GM23338 (cell line): ENCODE measurements at regions not wholly inside any gene's neighbourhood (a gene's known extent, or its start where the extent isn't known, plus 50 kb on each side); places are given as distances from the start of the nearest gene placed in this dataset.

ENCODE experiments used
- ATAC-seq: fragments of 200-7000 bp; cut with Tn5 transposase; 3 replicates; pipeline ENCODE4 v1.9.1; 2020
- DNase-seq: peaks from one replicate; pipeline ENCODE4 v3.0.0-alpha.2; 2015; ENCODE audit warnings: low spot score
- H2AFZ ChIP-seq: fragments of 200-600 bp; sonication (generic); 2 replicates; pipeline ENCODE4 v1.8.0; 2016; ENCODE audit warnings: antibody characterized with exemption, mild to moderate bottlenecking, moderate library complexity
- H3F3A ChIP-seq: fragments of 200-600 bp; sonication (generic); replicated peaks from 2 replicates; pipeline ENCODE4 v1.8.0; 2017; ENCODE audit warnings: antibody characterized with exemption, mixed run types, low read depth
- H3K27ac ChIP-seq: fragments of 200-600 bp; sonication (generic); 2 replicates; pipeline ENCODE4 v1.6.1; 2016; ENCODE audit warnings: low read depth
- H3K27me3 ChIP-seq: fragments of 200-600 bp; sonication (generic); 2 replicates; pipeline ENCODE4 v1.8.0; 2016; ENCODE audit warnings: mild to moderate bottlenecking, mixed run types, moderate library complexity; ENCODE audit not compliant: insufficient read depth
- H3K36me3 ChIP-seq: fragments of 200-600 bp; sonication (generic); 2 replicates; pipeline ENCODE4 v1.8.0; 2016; ENCODE audit warnings: mild to moderate bottlenecking; ENCODE audit not compliant: insufficient read depth
- H3K4me1 ChIP-seq: fragments of 200-600 bp; sonication (generic); 2 replicates; pipeline ENCODE4 v1.8.0; 2016; ENCODE audit warnings: mild to moderate bottlenecking, moderate library complexity; ENCODE audit not compliant: insufficient read depth
- H3K4me2 ChIP-seq: fragments of 200-600 bp; sonication (generic); 2 replicates; pipeline ENCODE4 v1.7.1; 2017; ENCODE audit warnings: mixed run types
- H3K4me3 ChIP-seq: fragments of 200-600 bp; sonication (generic); 2 replicates; pipeline ENCODE4 v1.6.1; 2016; ENCODE audit warnings: mixed run types
- H3K79me2 ChIP-seq: fragments of 200-600 bp; sonication (generic); replicated peaks from 2 replicates; pipeline ENCODE4 v1.8.0; 2017; ENCODE audit warnings: mild to moderate bottlenecking; ENCODE audit not compliant: insufficient read depth
- H3K9me2 ChIP-seq: fragments of 200-600 bp; sonication (generic); 2 replicates; pipeline ENCODE4 v1.8.0; 2017; ENCODE audit not compliant: insufficient read depth
- H4K20me1 ChIP-seq: fragments of 200-600 bp; sonication (generic); replicated peaks from 2 replicates; pipeline ENCODE4 v1.8.0; 2017; ENCODE audit warnings: mild to moderate bottlenecking; ENCODE audit not compliant: insufficient read depth
- H3K27ac Mint-ChIP-seq: 2 replicates; pipeline ENCODE4 v1.8.0; 2020; ENCODE audit warnings: inconsistent platforms, mild to moderate bottlenecking, moderate library complexity, mixed read lengths
- H3K27me3 Mint-ChIP-seq: 3 replicates; pipeline ENCODE4 v1.8.0; 2022; ENCODE audit warnings: low read depth, mild to moderate bottlenecking, moderate library complexity, mixed read lengths, inconsistent platforms; ENCODE audit not compliant: insufficient read depth, poor library complexity
- H3K36me3 Mint-ChIP-seq: 3 replicates; pipeline ENCODE4 v1.8.0; 2021; ENCODE audit warnings: low read depth, mild to moderate bottlenecking, inconsistent platforms, moderate library complexity, mixed read lengths
- H3K4me1 Mint-ChIP-seq: 3 replicates; pipeline ENCODE4 v1.8.0; 2020; ENCODE audit warnings: mild to moderate bottlenecking, inconsistent platforms, mixed read lengths
- H3K4me3 Mint-ChIP-seq: 3 replicates; pipeline ENCODE4 v1.8.0; 2021; ENCODE audit warnings: moderate library complexity, mild to moderate bottlenecking, inconsistent platforms, mixed read lengths
- H3K9me3 Mint-ChIP-seq: 3 replicates; pipeline ENCODE4 v1.8.0; 2020; ENCODE audit warnings: moderate library complexity, mild to moderate bottlenecking, inconsistent platforms, mixed read lengths
- CREB1 ChIP-seq: fragments of 250-450 bp; sonication (Bioruptor Pico); IDR thresholded peaks from 2 replicates; pipeline ENCODE4 v1.5.0; 2020; ENCODE audit warnings: low read depth, mild to moderate bottlenecking, moderate library complexity
- EZH2 ChIP-seq: fragments of 200-600 bp; sonication (generic); IDR thresholded peaks from one replicate; pipeline ENCODE4 v1.8.0; 2017; ENCODE audit warnings: antibody characterized with exemption, mild to moderate bottlenecking, low read depth; ENCODE audit not compliant: unreplicated experiment
- EZH2phosphoT487 ChIP-seq: fragments of 200-600 bp; sonication (generic); IDR thresholded peaks from one replicate; pipeline ENCODE4 v1.8.1; 2018; ENCODE audit warnings: antibody characterized with exemption; ENCODE audit not compliant: unreplicated experiment
- JUNB ChIP-seq: IDR thresholded peaks from one replicate; pipeline ENCODE4 v1.6.1; 2016; ENCODE audit warnings: antibody characterized with exemption; ENCODE audit not compliant: unreplicated experiment
- POLR2AphosphoS5 ChIP-seq: IDR thresholded peaks from 2 replicates; pipeline ENCODE4 v1.6.1; 2016; ENCODE audit warnings: antibody characterized with exemption, low read depth
- STAT1 ChIP-seq: IDR thresholded peaks from one replicate; pipeline ENCODE4 v1.6.1; 2016; ENCODE audit warnings: antibody characterized with exemption; ENCODE audit not compliant: unreplicated experiment
- ZNF114 ChIP-seq: fragments of 250-450 bp; sonication (Bioruptor Pico); IDR thresholded peaks from 2 replicates; pipeline ENCODE4 v1.5.0; 2020; ENCODE audit warnings: mild to moderate bottlenecking, moderate library complexity
- ZNF331 ChIP-seq: fragments of 250-450 bp; sonication (Bioruptor Pico); IDR thresholded peaks from 2 replicates; pipeline ENCODE4 v1.5.0; 2020; ENCODE audit warnings: low read depth, mild to moderate bottlenecking, moderate library complexity
- TF ChIP-seq, protein P1 (sequence below), 2 experiments: fragments of 200-600 bp in 1 of 2; sonication (generic) in 1 of 2; conservative IDR thresholded peaks; 2 replicates each; pipeline versions ENCODE4 v1.5.1 to v1.6.1; 2016 to 2017; ENCODE audit warnings: antibody characterized with exemption in 2 of 2, low read depth in 2 of 2, mild to moderate bottlenecking in 2 of 2, moderate library complexity in 1 of 2
- TF ChIP-seq, protein P2 (sequence below): fragments of 250-450 bp; sonication (Bioruptor Pico); IDR thresholded peaks from 2 replicates; pipeline ENCODE4 v1.5.0; 2020; ENCODE audit warnings: mild to moderate bottlenecking, moderate library complexity

DNA sequence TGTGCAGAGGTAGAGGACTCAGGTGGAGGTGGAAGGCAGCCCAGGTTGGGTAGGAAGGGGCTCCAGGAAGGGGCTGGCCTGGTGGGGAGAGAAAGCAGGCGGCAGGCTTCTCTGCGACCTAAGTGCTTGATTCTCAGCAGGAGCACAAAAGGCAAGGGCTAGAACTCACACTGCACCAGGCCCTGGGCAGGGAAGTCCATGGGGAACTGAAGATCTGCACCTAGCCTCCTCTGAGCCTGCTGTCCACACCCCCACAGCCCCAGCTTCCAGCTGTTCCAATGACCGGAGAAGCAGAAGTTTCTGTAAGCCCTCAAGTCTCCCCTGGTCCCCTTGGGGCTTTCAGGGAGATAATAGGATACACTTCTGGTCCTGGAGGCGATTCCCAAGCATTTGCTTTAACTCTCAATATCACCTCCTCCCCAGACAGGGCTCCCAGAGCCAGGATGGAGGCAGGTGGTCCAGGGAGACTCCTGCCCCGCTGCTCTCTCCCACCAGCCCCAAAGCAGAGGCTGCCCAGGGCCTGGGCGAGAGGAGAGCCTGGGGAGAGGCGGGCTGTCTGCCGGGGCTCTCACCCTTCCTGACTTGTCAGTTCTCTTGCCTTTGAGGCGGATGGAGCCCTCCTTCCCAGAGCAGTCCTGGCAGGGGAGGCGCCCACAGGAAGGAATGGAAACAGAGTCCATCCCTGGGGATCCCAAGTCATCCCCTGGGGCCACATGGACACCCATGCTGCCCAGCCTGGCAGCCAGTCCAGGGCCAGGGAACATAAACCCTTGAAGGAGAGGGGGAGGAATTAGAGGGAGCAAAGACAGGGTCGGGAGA lies 126.0 kb downstream of the RBFOX3 start:
- no peaks in the 10 kb centered on the region for H3K9me2 ChIP-seq
- Mint-ChIP-seq H3K36me3 (no peaks in the 10 kb centered on the region), H3K27me3 (peaks cover 15% of the 10 kb centered on the region), H3K27ac (no peak overlapping the region), H3K4me3 (no peak overlapping the region), H3K4me1 (peaks cover 31% of the 10 kb centered on the region), H3K9me3 (no peaks in the 10 kb centered on the region; the same call in 2 of the 3 replicates)
- H3K36me3 ChIP-seq = no peaks in the 10 kb centered on the region
- TF ChIP-seq, protein P1, sequence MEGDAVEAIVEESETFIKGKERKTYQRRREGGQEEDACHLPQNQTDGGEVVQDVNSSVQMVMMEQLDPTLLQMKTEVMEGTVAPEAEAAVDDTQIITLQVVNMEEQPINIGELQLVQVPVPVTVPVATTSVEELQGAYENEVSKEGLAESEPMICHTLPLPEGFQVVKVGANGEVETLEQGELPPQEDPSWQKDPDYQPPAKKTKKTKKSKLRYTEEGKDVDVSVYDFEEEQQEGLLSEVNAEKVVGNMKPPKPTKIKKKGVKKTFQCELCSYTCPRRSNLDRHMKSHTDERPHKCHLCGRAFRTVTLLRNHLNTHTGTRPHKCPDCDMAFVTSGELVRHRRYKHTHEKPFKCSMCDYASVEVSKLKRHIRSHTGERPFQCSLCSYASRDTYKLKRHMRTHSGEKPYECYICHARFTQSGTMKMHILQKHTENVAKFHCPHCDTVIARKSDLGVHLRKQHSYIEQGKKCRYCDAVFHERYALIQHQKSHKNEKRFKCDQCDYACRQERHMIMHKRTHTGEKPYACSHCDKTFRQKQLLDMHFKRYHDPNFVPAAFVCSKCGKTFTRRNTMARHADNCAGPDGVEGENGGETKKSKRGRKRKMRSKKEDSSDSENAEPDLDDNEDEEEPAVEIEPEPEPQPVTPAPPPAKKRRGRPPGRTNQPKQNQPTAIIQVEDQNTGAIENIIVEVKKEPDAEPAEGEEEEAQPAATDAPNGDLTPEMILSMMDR (conservative IDR thresholded peaks at IDR 0.05; ENCODE audit: low read depth in 2 of 2) = no peak
- TF ChIP-seq STAT1 (no peak), ZNF331 (CRISPR knock-in tag) (no peak), EZH2 (no peak), JUNB (no peak), CREB1 (CRISPR knock-in tag) (no peak), POLR2AphosphoS5 (no peak), EZH2phosphoT487 (no peak), ZNF114 (CRISPR knock-in tag) (no peak)
- TF ChIP-seq, protein P2, sequence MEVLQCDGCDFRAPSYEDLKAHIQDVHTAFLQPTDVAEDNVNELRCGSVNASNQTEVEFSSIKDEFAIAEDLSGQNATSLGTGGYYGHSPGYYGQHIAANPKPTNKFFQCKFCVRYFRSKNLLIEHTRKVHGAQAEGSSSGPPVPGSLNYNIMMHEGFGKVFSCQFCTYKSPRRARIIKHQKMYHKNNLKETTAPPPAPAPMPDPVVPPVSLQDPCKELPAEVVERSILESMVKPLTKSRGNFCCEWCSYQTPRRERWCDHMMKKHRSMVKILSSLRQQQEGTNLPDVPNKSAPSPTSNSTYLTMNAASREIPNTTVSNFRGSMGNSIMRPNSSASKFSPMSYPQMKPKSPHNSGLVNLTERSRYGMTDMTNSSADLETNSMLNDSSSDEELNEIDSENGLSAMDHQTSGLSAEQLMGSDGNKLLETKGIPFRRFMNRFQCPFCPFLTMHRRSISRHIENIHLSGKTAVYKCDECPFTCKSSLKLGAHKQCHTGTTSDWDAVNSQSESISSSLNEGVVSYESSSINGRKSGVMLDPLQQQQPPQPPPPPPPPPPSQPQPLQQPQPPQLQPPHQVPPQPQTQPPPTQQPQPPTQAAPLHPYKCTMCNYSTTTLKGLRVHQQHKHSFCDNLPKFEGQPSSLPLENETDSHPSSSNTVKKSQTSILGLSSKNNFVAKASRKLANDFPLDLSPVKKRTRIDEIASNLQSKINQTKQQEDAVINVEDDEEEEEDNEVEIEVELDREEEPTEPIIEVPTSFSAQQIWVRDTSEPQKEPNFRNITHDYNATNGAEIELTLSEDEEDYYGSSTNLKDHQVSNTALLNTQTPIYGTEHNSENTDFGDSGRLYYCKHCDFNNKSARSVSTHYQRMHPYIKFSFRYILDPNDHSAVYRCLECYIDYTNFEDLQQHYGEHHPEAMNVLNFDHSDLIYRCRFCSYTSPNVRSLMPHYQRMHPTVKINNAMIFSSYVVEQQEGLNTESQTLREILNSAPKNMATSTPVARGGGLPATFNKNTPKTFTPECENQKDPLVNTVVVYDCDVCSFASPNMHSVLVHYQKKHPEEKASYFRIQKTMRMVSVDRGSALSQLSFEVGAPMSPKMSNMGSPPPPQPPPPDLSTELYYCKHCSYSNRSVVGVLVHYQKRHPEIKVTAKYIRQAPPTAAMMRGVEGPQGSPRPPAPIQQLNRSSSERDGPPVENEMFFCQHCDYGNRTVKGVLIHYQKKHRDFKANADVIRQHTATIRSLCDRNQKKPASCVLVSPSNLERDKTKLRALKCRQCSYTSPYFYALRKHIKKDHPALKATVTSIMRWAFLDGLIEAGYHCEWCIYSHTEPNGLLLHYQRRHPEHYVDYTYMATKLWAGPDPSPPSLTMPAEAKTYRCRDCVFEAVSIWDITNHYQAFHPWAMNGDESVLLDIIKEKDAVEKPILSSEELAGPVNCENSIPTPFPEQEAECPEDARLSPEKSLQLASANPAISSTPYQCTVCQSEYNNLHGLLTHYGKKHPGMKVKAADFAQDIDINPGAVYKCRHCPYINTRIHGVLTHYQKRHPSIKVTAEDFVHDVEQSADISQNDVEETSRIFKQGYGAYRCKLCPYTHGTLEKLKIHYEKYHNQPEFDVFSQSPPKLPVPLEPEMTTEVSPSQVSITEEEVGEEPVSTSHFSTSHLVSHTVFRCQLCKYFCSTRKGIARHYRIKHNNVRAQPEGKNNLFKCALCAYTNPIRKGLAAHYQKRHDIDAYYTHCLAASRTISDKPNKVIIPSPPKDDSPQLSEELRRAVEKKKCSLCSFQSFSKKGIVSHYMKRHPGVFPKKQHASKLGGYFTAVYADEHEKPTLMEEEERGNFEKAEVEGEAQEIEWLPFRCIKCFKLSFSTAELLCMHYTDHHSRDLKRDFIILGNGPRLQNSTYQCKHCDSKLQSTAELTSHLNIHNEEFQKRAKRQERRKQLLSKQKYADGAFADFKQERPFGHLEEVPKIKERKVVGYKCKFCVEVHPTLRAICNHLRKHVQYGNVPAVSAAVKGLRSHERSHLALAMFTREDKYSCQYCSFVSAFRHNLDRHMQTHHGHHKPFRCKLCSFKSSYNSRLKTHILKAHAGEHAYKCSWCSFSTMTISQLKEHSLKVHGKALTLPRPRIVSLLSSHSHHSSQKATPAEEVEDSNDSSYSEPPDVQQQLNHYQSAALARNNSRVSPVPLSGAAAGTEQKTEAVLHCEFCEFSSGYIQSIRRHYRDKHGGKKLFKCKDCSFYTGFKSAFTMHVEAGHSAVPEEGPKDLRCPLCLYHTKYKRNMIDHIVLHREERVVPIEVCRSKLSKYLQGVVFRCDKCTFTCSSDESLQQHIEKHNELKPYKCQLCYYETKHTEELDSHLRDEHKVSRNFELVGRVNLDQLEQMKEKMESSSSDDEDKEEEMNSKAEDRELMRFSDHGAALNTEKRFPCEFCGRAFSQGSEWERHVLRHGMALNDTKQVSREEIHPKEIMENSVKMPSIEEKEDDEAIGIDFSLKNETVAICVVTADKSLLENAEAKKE (CRISPR knock-in tag) = no peak
- H3K4me3 ChIP-seq = no peak overlapping the region
- no peak overlapping the region for H3K4me2 ChIP-seq
- peak overlapping the region; percentile 74; the same call in 1 of the 2 replicates for H2AFZ ChIP-seq
- H3K4me1 ChIP-seq = peaks cover 12% of the 10 kb centered on the region
- H3F3A ChIP-seq = no peaks in the 10 kb centered on the region
- H4K20me1 ChIP-seq = no peaks in the 10 kb centered on the region
- H3K27me3 ChIP-seq = no peaks in the 10 kb centered on the region
- H3K79me2 ChIP-seq = no peaks in the 10 kb centered on the region
- ATAC-seq = no peak; the same call in 1 of the 3 replicates
- no peak for DNase-seq
- no peak overlapping the region for H3K27ac ChIP-seq
